ENCODE measurements at regions not wholly inside any gene's neighbourhood (a gene's known extent, or its start where the extent isn't known, plus 50 kb on each side); places are given as distances from the start of the nearest gene placed in this dataset.

DNA sequence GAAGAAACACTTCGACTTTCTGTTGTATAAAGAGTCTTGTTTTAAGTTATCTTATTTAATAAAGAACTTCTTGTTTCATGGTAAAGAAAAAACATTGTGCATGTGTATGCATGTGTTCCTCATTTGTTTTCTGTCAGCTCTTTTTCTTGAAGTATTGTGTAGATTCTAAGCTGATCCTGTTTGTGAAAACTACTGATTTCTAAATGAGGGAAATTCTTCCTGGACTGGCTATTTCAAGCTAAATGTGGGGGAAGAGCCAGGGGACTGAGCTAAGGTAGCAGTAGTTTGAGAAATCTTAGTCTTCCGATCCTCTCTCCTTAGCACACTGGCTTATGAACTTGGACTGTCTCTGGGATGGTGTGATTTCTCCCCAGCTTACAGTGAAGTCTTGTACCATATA lies 56.4 kb upstream of the RBMS1 start:
- H3K27me3 Mint-ChIP-seq (ENCODE audit: low read depth): no peaks in the 10 kb centered on the region
- peaks cover 6% of the 10 kb centered on the region for H3K4me1 Mint-ChIP-seq
- H3K9me3 Mint-ChIP-seq: peaks cover 6% of the 10 kb centered on the region
- H3K36me3 Mint-ChIP-seq: peaks cover 3% of the 10 kb centered on the region
- H3K4me3 Mint-ChIP-seq: no peak overlapping the region
- no peak overlapping the region for H3K27ac Mint-ChIP-seq
- TF ChIP-seq, protein P1, sequence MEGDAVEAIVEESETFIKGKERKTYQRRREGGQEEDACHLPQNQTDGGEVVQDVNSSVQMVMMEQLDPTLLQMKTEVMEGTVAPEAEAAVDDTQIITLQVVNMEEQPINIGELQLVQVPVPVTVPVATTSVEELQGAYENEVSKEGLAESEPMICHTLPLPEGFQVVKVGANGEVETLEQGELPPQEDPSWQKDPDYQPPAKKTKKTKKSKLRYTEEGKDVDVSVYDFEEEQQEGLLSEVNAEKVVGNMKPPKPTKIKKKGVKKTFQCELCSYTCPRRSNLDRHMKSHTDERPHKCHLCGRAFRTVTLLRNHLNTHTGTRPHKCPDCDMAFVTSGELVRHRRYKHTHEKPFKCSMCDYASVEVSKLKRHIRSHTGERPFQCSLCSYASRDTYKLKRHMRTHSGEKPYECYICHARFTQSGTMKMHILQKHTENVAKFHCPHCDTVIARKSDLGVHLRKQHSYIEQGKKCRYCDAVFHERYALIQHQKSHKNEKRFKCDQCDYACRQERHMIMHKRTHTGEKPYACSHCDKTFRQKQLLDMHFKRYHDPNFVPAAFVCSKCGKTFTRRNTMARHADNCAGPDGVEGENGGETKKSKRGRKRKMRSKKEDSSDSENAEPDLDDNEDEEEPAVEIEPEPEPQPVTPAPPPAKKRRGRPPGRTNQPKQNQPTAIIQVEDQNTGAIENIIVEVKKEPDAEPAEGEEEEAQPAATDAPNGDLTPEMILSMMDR (IDR thresholded peaks at IDR 0.05; ENCODE audit: unreplicated experiment): no peak
- no peak for DNase-seq (ENCODE audit: low spot score in 2 of 2, unreplicated experiment in 2 of 2)

DNA sequence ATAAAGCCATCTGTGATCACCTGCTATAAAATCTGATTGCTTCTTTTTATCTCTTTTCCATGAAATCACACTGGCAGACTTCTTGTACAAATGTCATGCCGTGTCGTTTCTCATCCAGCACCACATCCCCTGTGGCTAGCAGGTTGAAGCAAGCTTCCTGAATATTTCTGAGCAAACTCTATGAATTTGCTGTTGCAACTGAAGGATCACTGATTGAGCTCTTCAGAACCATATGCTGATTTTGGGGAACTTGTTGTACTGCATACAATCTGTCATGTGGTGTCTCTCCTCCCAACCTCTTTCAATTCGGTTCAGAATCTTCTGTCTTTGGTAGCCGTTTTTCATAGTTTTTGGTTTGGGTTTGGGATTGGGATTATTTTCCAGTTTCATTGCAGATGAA lies 57.7 kb upstream of the RBMS1 start:
- Mint-ChIP-seq H3K27me3 (ENCODE audit: low read depth) (no peaks in the 10 kb centered on the region), H3K27ac (no peak overlapping the region), H3K9me3 (peaks cover 8% of the 10 kb centered on the region), H3K4me3 (no peak overlapping the region), H3K36me3 (peaks cover 3% of the 10 kb centered on the region), H3K4me1 (peaks cover 6% of the 10 kb centered on the region)
- TF ChIP-seq, protein P1 (IDR thresholded peaks at IDR 0.05; ENCODE audit: unreplicated experiment): no peak
- DNase-seq (ENCODE audit: low spot score in 2 of 2, unreplicated experiment in 2 of 2): no peak

DNA sequence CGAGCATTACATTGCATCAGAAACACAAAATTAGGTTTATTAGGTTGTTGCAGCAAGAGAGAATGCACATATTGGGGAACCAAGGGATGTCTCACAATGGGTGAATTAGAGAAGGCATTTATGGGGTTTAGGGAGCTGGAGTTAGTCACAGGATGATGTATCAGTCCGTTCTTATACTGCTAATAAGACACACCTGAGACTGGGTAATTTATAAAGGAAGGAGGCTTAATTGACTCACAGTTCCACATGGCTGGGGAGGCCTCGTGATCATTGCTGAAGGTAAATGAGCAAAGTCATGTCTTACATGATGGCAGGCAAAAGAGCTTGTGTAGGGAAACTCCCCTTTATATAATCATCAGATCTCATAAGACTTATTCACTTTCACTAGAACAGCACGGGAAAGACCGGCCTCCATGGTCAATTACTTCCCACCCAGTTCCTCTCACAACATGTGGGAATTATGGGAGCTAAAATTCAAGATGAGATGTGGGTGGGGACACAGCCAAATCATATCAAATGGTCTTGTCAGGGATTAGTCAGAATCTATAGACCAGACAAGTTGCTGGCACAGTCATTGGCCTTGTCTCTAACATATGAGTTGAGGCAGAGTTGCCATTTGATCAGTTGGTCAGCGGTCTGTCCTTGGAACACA lies 61.9 kb upstream of the RBMS1 start:
- no peaks in the 10 kb centered on the region for H3K27me3 Mint-ChIP-seq (ENCODE audit: low read depth)
- no peak overlapping the region for H3K27ac Mint-ChIP-seq
- TF ChIP-seq, protein P1 (IDR thresholded peaks at IDR 0.05; ENCODE audit: unreplicated experiment): no peak
- no peak overlapping the region for H3K4me3 Mint-ChIP-seq
- DNase-seq (ENCODE audit: low spot score in 2 of 2, unreplicated experiment in 2 of 2): no peak
- peaks cover 24% of the 10 kb centered on the region for H3K9me3 Mint-ChIP-seq
- H3K36me3 Mint-ChIP-seq: peaks cover 4% of the 10 kb centered on the region
- peaks cover under 1% of the 10 kb centered on the region for H3K4me1 Mint-ChIP-seq

DNA sequence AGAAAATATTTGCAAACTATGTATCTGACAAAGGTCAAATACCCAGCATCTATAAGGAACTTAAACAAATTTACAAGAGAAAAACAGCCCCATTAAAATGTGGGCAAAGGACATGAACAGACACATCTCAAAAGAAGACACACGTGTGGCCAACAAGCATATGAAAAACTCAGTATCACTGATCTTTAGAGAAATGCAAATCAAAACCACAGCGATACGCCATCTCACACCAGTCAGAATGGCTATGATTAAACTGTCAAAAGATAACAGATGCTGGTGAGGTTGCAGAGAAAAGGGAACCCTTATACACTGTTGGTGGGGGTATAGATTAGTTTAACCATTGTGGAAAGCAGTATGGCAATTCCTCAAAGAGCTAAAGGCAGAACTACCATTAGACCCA lies 64.3 kb upstream of the RBMS1 start:
- H3K9me3 Mint-ChIP-seq: peaks cover 24% of the 10 kb centered on the region
- no peaks in the 10 kb centered on the region for H3K27me3 Mint-ChIP-seq (ENCODE audit: low read depth)
- H3K4me3 Mint-ChIP-seq: no peak overlapping the region
- H3K36me3 Mint-ChIP-seq: peaks cover 4% of the 10 kb centered on the region
- TF ChIP-seq, protein P1 (IDR thresholded peaks at IDR 0.05; ENCODE audit: unreplicated experiment): no peak
- no peak overlapping the region for H3K27ac Mint-ChIP-seq
- peaks cover 9% of the 10 kb centered on the region for H3K4me1 Mint-ChIP-seq
- DNase-seq (ENCODE audit: low spot score in 2 of 2, unreplicated experiment in 2 of 2): no peak

DNA sequence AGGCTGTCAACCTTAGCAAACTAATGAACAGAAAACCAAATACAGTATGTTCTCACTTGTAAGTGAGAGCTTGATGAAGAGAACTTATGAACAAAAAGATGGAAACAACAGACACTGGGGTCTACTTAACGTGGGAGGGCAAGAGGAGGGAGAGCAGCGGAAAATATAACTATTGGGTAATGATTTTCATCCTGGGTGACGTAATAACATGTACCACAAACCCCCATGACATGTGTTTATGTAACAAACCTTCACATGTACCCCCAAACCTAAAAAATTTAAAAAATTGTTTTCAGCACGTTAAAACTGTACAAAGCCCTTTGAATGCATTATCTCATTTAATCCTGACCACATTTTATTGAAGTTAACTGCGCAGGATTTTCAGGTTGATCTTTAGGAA lies 64.9 kb upstream of the RBMS1 start:
- H3K27ac Mint-ChIP-seq: no peak overlapping the region
- TF ChIP-seq, protein P1 (IDR thresholded peaks at IDR 0.05; ENCODE audit: unreplicated experiment): no peak
- no peak overlapping the region for H3K4me3 Mint-ChIP-seq
- peaks cover 4% of the 10 kb centered on the region for H3K36me3 Mint-ChIP-seq
- H3K27me3 Mint-ChIP-seq (ENCODE audit: low read depth): no peaks in the 10 kb centered on the region
- DNase-seq (ENCODE audit: low spot score in 2 of 2, unreplicated experiment in 2 of 2): no peak
- H3K4me1 Mint-ChIP-seq: peaks cover 9% of the 10 kb centered on the region
- peaks cover 24% of the 10 kb centered on the region for H3K9me3 Mint-ChIP-seq
